Gastroesophageal sphincter (tissue), 4 donors: ENCODE measurements at regions not wholly inside any gene's neighbourhood (a gene's known extent, or its start where the extent isn't known, plus 50 kb on each side); places are given as distances from the start of the nearest gene placed in this dataset.

Experiments used
- ATAC-seq: fragments of 150-250 bp; one replicate; pipeline ENCODE4 v1.9.1; 2016; ENCODE audit warnings: mild to moderate bottlenecking, moderate library complexity
- H3K27ac ChIP-seq, 4 donors: fragments of 200-600 bp; sonication (generic) in 3 of 4; 1 replicate in 3 of 4; 2 replicates in 1 of 4; pipeline ENCODE4 v1.5.1; 2016 to 2019
- H3K27me3 ChIP-seq: fragments of 200-600 bp; sonication (generic); one replicate; pipeline ENCODE4 v1.5.1; 2019
- H3K36me3 ChIP-seq, 2 donors: fragments of 200-600 bp; sonication (generic); one replicate each; pipeline ENCODE4 v1.5.1; 2019; ENCODE audit warnings: control low read depth in 1 of 2
- H3K4me1 ChIP-seq, 3 donors: fragments of 200-600 bp; sonication (generic); 1 replicate in 2 of 3; 2 replicates in 1 of 3; pipeline ENCODE4 v1.5.1; 2016 to 2019; ENCODE audit warnings: control low read depth in 2 of 3
- H3K4me3 ChIP-seq, 2 donors: fragments of 200-600 bp; sonication (generic); one replicate each; pipeline ENCODE4 v1.5.1; 2019; ENCODE audit warnings: mild to moderate bottlenecking in 1 of 2, moderate library complexity in 1 of 2
- H3K9me3 ChIP-seq, 3 donors: fragments of 200-600 bp; sonication (generic); one replicate each; pipeline ENCODE4 v1.5.1; 2017 to 2019; ENCODE audit warnings: control low read depth in 2 of 3
- EP300 ChIP-seq: sonication (generic); formaldehyde crosslinking; IDR thresholded peaks from one replicate; pipeline ENCODE4 v1.6.1; 2017; ENCODE audit warnings: antibody characterized with exemption, mild to moderate bottlenecking
- POLR2A ChIP-seq, 2 donors: fragments of 450-650 bp; IDR thresholded peaks; one replicate each; pipeline ENCODE4 v1.6.1; 2017; ENCODE audit warnings: antibody characterized with exemption in 2 of 2, mild to moderate bottlenecking in 2 of 2, moderate library complexity in 1 of 2
- POLR2AphosphoS5 ChIP-seq: sonication (generic); formaldehyde crosslinking; IDR thresholded peaks from one replicate; pipeline ENCODE4 v1.6.1; 2017; ENCODE audit warnings: antibody characterized with exemption
- WGBS, 2 donors: methylation state at CpG; one replicate each; pipeline ENCODE4 v1.1.5; 2018; ENCODE audit warnings: low coverage in 1 of 2; 5-methylcytosine and 5-hydroxymethylcytosine counted together
- TF ChIP-seq, protein P1 (sequence below), 4 experiments: fragments of 200-600 bp in 2 of 4; fragments of 450-650 bp in 2 of 4; sonication (generic) in 1 of 4; IDR thresholded peaks; one replicate each; pipeline ENCODE4 v1.5.1; 2017 to 2019; ENCODE audit warnings: antibody characterized with exemption in 4 of 4, mild to moderate bottlenecking in 2 of 4, moderate library complexity in 2 of 4

DNA sequence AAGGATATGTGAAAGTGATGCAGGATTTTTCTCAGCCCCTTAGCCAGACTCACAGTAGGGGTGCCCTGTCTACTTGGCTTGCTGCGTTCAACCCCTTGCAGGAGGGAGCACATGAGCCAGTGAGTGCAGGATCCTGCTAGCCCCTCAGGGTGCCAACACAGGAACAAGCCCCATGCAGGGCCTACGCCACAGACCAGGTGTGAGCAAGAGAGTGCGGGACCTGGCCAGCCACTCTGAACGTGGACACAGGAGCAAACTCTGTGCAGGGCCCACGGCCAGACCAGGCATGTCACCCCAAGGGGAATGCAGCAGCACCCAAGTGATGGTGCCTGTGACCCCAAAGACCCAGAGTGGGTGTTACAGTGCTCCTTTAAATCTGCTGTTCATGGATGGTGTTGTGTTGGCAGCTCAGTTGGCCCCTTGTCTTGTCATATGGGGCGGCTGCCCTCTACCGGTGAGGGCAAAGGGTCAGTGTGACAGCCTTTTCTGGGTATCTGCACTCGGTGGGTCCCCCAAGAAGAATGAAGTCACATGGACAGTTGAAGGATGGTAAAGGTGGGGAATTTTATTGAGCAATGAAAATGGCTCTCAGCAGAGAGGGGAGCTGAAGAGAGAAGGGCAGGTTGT lies 188.4 kb upstream of the MAOA start:
- 50% methylated on average over 1 of the region's 8 CpGs; no CpG with 5 or more reads in 1 of the 2 donors for WGBS, 2 donors
- H3K36me3 ChIP-seq, result no peaks in the 10 kb centered on the region
- TF ChIP-seq POLR2A (IDR thresholded peaks at IDR 0.05) (no peak), EP300 (no peak), POLR2AphosphoS5 (no peak)
- TF ChIP-seq, protein P1, sequence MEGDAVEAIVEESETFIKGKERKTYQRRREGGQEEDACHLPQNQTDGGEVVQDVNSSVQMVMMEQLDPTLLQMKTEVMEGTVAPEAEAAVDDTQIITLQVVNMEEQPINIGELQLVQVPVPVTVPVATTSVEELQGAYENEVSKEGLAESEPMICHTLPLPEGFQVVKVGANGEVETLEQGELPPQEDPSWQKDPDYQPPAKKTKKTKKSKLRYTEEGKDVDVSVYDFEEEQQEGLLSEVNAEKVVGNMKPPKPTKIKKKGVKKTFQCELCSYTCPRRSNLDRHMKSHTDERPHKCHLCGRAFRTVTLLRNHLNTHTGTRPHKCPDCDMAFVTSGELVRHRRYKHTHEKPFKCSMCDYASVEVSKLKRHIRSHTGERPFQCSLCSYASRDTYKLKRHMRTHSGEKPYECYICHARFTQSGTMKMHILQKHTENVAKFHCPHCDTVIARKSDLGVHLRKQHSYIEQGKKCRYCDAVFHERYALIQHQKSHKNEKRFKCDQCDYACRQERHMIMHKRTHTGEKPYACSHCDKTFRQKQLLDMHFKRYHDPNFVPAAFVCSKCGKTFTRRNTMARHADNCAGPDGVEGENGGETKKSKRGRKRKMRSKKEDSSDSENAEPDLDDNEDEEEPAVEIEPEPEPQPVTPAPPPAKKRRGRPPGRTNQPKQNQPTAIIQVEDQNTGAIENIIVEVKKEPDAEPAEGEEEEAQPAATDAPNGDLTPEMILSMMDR (IDR thresholded peaks at IDR 0.05), result no peak
- ATAC-seq, result no peak
- no peaks in the 10 kb centered on the region for H3K27me3 ChIP-seq
- no peaks in the 10 kb centered on the region for H3K4me1 ChIP-seq
- H3K9me3 ChIP-seq, result no peaks in the 10 kb centered on the region
- H3K4me3 ChIP-seq, result no peak overlapping the region
- no peak overlapping the region for H3K27ac ChIP-seq

DNA sequence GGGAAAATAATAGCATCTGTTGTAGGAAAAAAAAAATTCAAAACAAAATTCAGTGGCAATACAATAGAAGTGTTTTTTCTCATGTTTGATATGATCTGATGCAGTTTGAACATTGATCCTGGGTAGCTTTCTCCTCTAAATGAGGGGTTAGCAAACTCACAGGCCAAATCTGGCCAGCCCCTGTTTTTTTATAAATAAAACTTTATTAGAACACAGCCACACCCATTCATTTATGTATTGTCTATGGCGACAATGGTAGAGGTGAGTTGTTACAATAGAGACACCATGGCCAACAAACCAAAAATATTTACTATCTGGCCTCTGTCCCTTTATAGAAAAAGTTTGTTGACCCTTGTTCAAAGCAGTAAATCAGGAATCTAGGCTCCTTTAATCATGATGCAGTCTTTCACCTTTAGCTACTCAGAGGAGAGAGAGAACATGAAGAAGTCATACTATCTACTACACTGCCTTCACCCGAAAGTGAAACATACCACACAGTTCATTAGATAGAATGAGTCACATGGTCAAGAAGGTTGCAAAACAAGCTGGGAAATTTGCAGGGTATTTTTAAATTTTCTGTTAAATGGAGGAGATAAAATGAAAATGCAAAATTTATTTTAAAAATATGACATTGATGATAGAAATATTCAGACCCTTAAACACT lies 186.6 kb upstream of the MAOA start:
- WGBS, 2 donors, result 88 to 100% methylated on average over 2 of the region's 2 CpGs
- Histone ChIP-seq H3K27me3 (no peaks in the 10 kb centered on the region), H3K9me3 (no peaks in the 10 kb centered on the region), H3K27ac (no peak overlapping the region), H3K4me1 (no peaks in the 10 kb centered on the region), H3K36me3 (no peaks in the 10 kb centered on the region), H3K4me3 (no peak overlapping the region)
- ATAC-seq, result no peak
- TF ChIP-seq POLR2AphosphoS5, result no peak
- TF ChIP-seq, protein P1 (IDR thresholded peaks at IDR 0.05), result no peak
- no peak for TF ChIP-seq POLR2A (IDR thresholded peaks at IDR 0.05)
- no peak for TF ChIP-seq EP300

DNA sequence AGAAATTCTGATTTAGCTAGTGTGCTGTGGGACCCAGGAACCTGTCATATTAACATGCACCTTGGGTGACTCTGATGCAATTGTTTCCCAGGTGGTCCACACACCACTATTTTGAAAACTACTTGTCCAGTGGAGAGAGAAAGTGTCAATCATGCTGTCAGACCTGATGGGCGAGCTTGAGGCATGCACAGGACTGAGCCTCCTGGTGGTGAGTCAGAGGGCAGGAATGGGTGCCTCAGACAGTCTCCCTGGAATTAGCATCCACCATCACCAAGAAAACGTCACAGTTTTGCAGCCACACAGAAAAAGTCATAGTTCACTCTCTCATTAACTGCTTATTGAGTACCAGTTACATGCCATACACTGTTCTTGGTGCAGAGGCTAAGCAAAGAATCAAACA lies 181.8 kb upstream of the MAOA start:
- Histone ChIP-seq H3K27me3 (no peaks in the 10 kb centered on the region), H3K4me3 (no peak overlapping the region), H3K27ac (no peak overlapping the region), H3K36me3 (no peaks in the 10 kb centered on the region), H3K9me3 (no peaks in the 10 kb centered on the region), H3K4me1 (no peaks in the 10 kb centered on the region)
- 35% methylated on average over 2 of the region's 2 CpGs; no CpG with 5 or more reads in 1 of the 2 donors for WGBS, 2 donors
- no peak for ATAC-seq
- TF ChIP-seq, protein P1 (IDR thresholded peaks at IDR 0.05), result no peak
- TF ChIP-seq POLR2A (IDR thresholded peaks at IDR 0.05) (no peak), EP300 (no peak), POLR2AphosphoS5 (no peak)

DNA sequence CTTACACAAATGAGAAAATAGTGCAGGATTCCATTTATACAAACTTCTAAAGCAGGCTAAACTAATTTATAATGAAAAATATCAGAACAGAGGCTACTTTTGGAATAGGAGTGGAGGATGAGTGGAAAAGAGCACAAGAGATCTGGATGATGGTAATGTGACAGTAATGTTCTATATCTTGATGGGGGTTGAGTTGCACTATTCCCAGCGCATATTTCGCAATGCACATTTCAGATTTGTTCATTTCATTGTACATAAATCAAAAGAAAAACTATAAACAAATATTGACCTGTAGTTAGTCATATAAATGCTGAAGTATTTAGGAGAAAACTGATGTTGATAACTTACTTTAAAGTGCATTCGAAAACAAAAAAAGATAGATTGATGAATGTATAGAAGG lies 177.0 kb upstream of the MAOA start:
- ATAC-seq, result no peak
- Histone ChIP-seq H3K27me3 (no peaks in the 10 kb centered on the region), H3K36me3 (no peaks in the 10 kb centered on the region), H3K4me3 (no peak overlapping the region), H3K27ac (no peak overlapping the region), H3K9me3 (no peaks in the 10 kb centered on the region), H3K4me1 (no peaks in the 10 kb centered on the region)
- TF ChIP-seq, protein P1 (IDR thresholded peaks at IDR 0.05), result no peak
- no peak for TF ChIP-seq POLR2A (IDR thresholded peaks at IDR 0.05)
- TF ChIP-seq EP300, result no peak
- TF ChIP-seq POLR2AphosphoS5, result no peak
- WGBS, 2 donors, result 96 to 100% methylated on average over 3 of the region's 3 CpGs

DNA sequence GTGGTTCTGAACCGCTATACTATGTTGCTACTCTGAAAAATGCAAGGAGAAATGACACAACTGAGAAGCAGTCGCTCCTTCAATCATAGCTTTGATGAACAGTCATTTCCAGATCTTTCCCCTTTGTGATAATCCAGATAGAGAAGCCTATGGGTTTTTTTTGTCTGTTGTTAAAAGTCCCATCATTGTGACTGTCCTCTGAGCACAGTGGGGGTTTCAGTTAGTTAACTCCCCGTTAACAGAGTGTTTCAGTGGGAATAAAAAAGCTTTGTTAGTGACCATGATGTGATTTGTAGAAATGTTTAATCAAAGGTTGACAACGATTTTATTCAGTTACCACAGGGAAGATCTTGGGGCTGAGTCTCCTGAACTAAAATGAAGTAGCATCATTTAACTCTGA lies 176.2 kb upstream of the MAOA start:
- Histone ChIP-seq H3K27me3 (no peaks in the 10 kb centered on the region), H3K36me3 (no peaks in the 10 kb centered on the region), H3K4me1 (no peaks in the 10 kb centered on the region), H3K4me3 (no peak overlapping the region), H3K9me3 (no peaks in the 10 kb centered on the region), H3K27ac (no peak overlapping the region)
- 58 to 62% methylated on average over 3 to 4 of the region's 4 CpGs for WGBS, 2 donors
- TF ChIP-seq, protein P1 (IDR thresholded peaks at IDR 0.05), result no peak
- TF ChIP-seq EP300 (no peak), POLR2AphosphoS5 (no peak), POLR2A (IDR thresholded peaks at IDR 0.05) (no peak)
- ATAC-seq, result no peak
